Ovary (tissue), 7 donors: ENCODE measurements at regions not wholly inside any gene's neighbourhood (a gene's known extent, or its start where the extent isn't known, plus 50 kb on each side); places are given as distances from the start of the nearest gene placed in this dataset.

Source experiments
- DNase-seq, 5 donors: peaks; one replicate each; pipeline ENCODE4 v3.0.0-alpha.2; 2019 to 2020
- H3K27ac ChIP-seq, 2 donors: fragments of 200-600 bp; one replicate each; pipeline versions ENCODE4 v1.5.1 to v1.8.0; 2019 to 2022
- H3K27me3 ChIP-seq: fragments of 200-600 bp; one replicate; pipeline ENCODE4 v1.8.0; 2022
- H3K36me3 ChIP-seq: fragments of 200-600 bp; sonication (generic); one replicate; pipeline ENCODE4 v1.5.1; 2019
- H3K4me1 ChIP-seq: one replicate; pipeline ENCODE4 v1.8.1; 2013; ENCODE audit warnings: mild to moderate bottlenecking, moderate library complexity; ENCODE audit not compliant: insufficient read depth
- H3K4me3 ChIP-seq: fragments of 200-600 bp; sonication (generic); one replicate; pipeline ENCODE4 v1.5.1; 2017
- H3K9me3 ChIP-seq, 2 donors: fragments of 200-600 bp in 1 of 2; sonication (generic) in 1 of 2; one replicate each; pipeline versions ENCODE4 v1.5.1 to v1.8.1; 2013 to 2019; ENCODE audit warnings: mild to moderate bottlenecking in 1 of 2, moderate library complexity in 1 of 2
- EP300 ChIP-seq: sonication (generic); formaldehyde crosslinking; IDR thresholded peaks from one replicate; pipeline ENCODE4 v1.6.1; 2017; ENCODE audit warnings: antibody characterized with exemption
- POLR2A ChIP-seq: fragments of 450-650 bp; IDR thresholded peaks from one replicate; pipeline ENCODE4 v1.6.1; 2017; ENCODE audit warnings: antibody characterized with exemption, mild to moderate bottlenecking, moderate library complexity
- WGBS, 3 donors: extraction: QIAGEN DNeasy Blood & Tissue Kit in 1 of 3; methylation state at CpG; one replicate each; pipeline versions ENCODE4 v1.1.5 to v1.1.7; 2013 to 2017; 5-methylcytosine and 5-hydroxymethylcytosine counted together
- intact Hi-C, 4 donors: fragments of 100-400 bp; cut with DNase I; formaldehyde crosslinking; loops; one replicate each; pipeline versions ENCODE4 v1.11.0 to v1.15.1; 2022 to 2023
- TF ChIP-seq, protein P1 (sequence below), 3 donors: fragments of 450-650 bp in 2 of 3; fragments of 200-600 bp in 1 of 3; IDR thresholded peaks; one replicate each; pipeline versions ENCODE4 v1.5.1 to v1.8.0; 2016 to 2022; ENCODE audit warnings: antibody characterized with exemption in 3 of 3, mild to moderate bottlenecking in 1 of 3
- donor health status: DM: no; HTN: no; CAD: no; lungs with moderate emphysema.
- donor health status: DM: no; HTN: no; CAD: no.
- donor health status: Bipolar disorder and iron deficiency.
- donor health status: DM: no; HTN: no; CAD: no.
- donor health status: DM: yes; HTN: yes; CAD: no.

DNA sequence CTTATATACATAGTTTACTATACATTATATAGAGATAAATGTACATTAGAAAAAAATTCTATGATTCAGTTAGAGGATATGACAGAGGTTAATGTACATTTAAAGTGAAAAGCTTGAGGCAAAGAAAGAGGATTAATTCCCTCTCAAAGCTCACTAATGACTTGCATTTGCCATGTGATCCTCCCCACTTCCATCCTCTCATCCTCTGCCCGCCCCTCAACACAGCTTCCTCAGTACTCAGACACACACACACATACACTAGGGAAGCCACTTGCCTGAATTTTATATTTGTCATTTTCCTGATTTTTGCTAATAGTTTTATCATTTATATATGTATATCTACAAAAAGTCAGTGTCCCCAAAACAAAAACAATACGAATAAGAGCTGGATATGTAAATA is 764.5 kb downstream of the EFNA5 start:
- WGBS, 3 donors: 75 to 86% (median 85%) methylated on average over 2 of the region's 2 CpGs
- DNase-seq: no peak
- no peak overlapping the region for H3K4me3 ChIP-seq
- no peak for TF ChIP-seq POLR2A
- TF ChIP-seq EP300: no peak
- TF ChIP-seq, protein P1, sequence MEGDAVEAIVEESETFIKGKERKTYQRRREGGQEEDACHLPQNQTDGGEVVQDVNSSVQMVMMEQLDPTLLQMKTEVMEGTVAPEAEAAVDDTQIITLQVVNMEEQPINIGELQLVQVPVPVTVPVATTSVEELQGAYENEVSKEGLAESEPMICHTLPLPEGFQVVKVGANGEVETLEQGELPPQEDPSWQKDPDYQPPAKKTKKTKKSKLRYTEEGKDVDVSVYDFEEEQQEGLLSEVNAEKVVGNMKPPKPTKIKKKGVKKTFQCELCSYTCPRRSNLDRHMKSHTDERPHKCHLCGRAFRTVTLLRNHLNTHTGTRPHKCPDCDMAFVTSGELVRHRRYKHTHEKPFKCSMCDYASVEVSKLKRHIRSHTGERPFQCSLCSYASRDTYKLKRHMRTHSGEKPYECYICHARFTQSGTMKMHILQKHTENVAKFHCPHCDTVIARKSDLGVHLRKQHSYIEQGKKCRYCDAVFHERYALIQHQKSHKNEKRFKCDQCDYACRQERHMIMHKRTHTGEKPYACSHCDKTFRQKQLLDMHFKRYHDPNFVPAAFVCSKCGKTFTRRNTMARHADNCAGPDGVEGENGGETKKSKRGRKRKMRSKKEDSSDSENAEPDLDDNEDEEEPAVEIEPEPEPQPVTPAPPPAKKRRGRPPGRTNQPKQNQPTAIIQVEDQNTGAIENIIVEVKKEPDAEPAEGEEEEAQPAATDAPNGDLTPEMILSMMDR (IDR thresholded peaks at IDR 0.05): no peak
- no peaks in the 10 kb centered on the region for H3K4me1 ChIP-seq
- no peaks in the 10 kb centered on the region for H3K36me3 ChIP-seq
- intact Hi-C loops: no loop called here
- H3K27ac ChIP-seq: no peak overlapping the region
- H3K27me3 ChIP-seq: no peaks in the 10 kb centered on the region
- no peaks in the 10 kb centered on the region for H3K9me3 ChIP-seq

- intact Hi-C loops: no loop called here
- Histone ChIP-seq H3K36me3 (no peaks in the 10 kb centered on the region), H3K4me1 (no peaks in the 10 kb centered on the region), H3K27me3 (no peaks in the 10 kb centered on the region), H3K27ac (no peak overlapping the region), H3K4me3 (no peak overlapping the region), H3K9me3 (no peaks in the 10 kb centered on the region)
- DNase-seq: no peak
- TF ChIP-seq POLR2A: no peak
- TF ChIP-seq, protein P1 (IDR thresholded peaks at IDR 0.05): no peak
- no peak for TF ChIP-seq EP300
- WGBS, 3 donors: 45 to 90% (median 60%) methylated on average over 2 of the region's 2 CpGs
Observed at GRCh38 chr5:106894964-106895363, 775.8 kb downstream of the EFNA5 start.

DNA sequence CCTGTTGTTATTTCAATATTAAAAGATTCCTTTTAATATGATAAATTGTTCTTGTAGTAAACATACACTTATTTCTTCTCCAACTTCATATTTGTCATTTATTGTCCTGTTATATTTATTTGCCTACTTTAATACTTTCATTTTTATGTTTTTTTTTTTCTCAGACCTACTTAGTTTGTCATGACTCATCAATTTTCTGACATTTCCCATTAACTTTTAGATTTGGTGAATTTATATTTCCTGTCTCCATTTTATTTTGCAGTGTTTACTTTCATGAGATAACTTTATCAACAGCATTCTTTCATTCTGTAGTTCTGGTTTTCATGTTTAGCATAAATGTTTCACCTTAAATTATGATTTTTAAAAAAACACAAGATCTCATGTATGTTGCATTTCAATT is 788.7 kb downstream of the EFNA5 start:
- no peaks in the 10 kb centered on the region for H3K9me3 ChIP-seq
- H3K36me3 ChIP-seq: no peaks in the 10 kb centered on the region
- no peak overlapping the region for H3K27ac ChIP-seq
- no peak for DNase-seq
- no peaks in the 10 kb centered on the region for H3K4me1 ChIP-seq
- intact Hi-C loops: no loop called here
- H3K4me3 ChIP-seq: no peak overlapping the region
- no peaks in the 10 kb centered on the region for H3K27me3 ChIP-seq
- TF ChIP-seq EP300 (no peak), POLR2A (no peak)
- TF ChIP-seq, protein P1 (IDR thresholded peaks at IDR 0.05): no peak

DNA sequence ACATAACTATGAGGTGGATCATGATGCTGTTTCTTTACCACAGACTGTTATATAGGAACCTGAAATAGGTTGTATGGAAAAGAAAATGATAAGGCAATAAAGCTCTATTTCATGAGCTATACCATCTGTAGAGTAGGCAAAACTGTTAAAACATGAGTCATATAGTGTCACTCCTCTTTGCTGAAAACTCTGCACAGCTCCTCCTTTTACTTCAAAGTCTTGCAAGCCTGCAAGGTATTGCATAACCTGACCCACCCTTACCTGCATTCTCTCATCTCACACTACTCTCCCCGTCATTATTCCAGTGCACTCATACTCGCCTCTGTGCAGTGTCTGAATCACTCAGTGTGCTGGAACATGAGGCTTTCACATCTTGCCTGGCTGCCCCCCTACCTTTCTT is 790.1 kb downstream of the EFNA5 start:
- no peak for DNase-seq
- Histone ChIP-seq H3K36me3 (no peaks in the 10 kb centered on the region), H3K27ac (no peak overlapping the region), H3K27me3 (no peaks in the 10 kb centered on the region), H3K9me3 (no peaks in the 10 kb centered on the region), H3K4me3 (no peak overlapping the region), H3K4me1 (no peaks in the 10 kb centered on the region)
- 92 to 94% (median 93%) methylated on average over 2 of the region's 2 CpGs for WGBS, 3 donors
- intact Hi-C loops: no loop called here
- TF ChIP-seq, protein P1 (IDR thresholded peaks at IDR 0.05): no peak
- TF ChIP-seq POLR2A (no peak), EP300 (no peak)

GRCh38 chr5:106877881-106878280 is 792.9 kb downstream of the EFNA5 start:
- TF ChIP-seq POLR2A (no peak), EP300 (no peak)
- TF ChIP-seq, protein P1 (IDR thresholded peaks at IDR 0.05): no peak
- Histone ChIP-seq H3K27ac (no peak overlapping the region), H3K4me1 (no peaks in the 10 kb centered on the region), H3K9me3 (no peaks in the 10 kb centered on the region), H3K4me3 (no peak overlapping the region), H3K36me3 (no peaks in the 10 kb centered on the region), H3K27me3 (no peaks in the 10 kb centered on the region)
- WGBS, 3 donors: 66 to 74% (median 70%) methylated on average over 3 of the region's 3 CpGs
- intact Hi-C loops: no loop called here
- DNase-seq: no peak
